Activated CD8-positive, alpha-beta T cell treated with anti-CD3 and anti-CD28 coated beads for 36 hours (primary cell): ENCODE measurements at regions not wholly inside any gene's neighbourhood (a gene's known extent, or its start where the extent isn't known, plus 50 kb on each side); places are given as distances from the start of the nearest gene placed in this dataset.

Source experiments
- ATAC-seq: fragments of 200-7000 bp; cut with Tn5 transposase; one replicate; pipeline ENCODE4 v1.10.0; 2021; ENCODE audit warnings: mild to moderate bottlenecking, moderate library complexity
- CTCF ChIA-PET: fragments of 350-600 bp; sonication (Branson Sonifier 250); formaldehyde crosslinking; loops from one replicate; lab custom pipeline; 2021; ENCODE audit warnings: antibody characterized with exemption; lab: Charles Lee
- POLR2A ChIA-PET: fragments of 350-600 bp; sonication (Branson Sonifier 250); formaldehyde crosslinking; loops from one replicate; lab custom pipeline; 2021; ENCODE audit warnings: antibody characterized with exemption; lab: Charles Lee
- DNase-seq: peaks from one replicate; pipeline ENCODE4 v3.0.0-alpha.2; 2020
- H3K27ac Mint-ChIP-seq: one replicate; pipeline ENCODE4 v1.8.0; 2021; ENCODE audit warnings: mild to moderate bottlenecking, mixed read lengths
- H3K27me3 Mint-ChIP-seq: one replicate; pipeline ENCODE4 v1.8.0; 2021; ENCODE audit warnings: mixed read lengths
- H3K36me3 Mint-ChIP-seq: one replicate; pipeline ENCODE4 v1.8.0; 2021; ENCODE audit warnings: low read depth, mixed read lengths
- H3K4me1 Mint-ChIP-seq: one replicate; pipeline ENCODE4 v1.8.0; 2021; ENCODE audit warnings: low read depth, mixed read lengths
- H3K4me3 Mint-ChIP-seq: one replicate; pipeline ENCODE4 v1.8.0; 2021; ENCODE audit warnings: mild to moderate bottlenecking, moderate library complexity, mixed read lengths
- H3K9me3 Mint-ChIP-seq: one replicate; pipeline ENCODE4 v1.8.0; 2021; ENCODE audit warnings: mixed read lengths
- intact Hi-C: fragments of 100-400 bp; cut with micrococcal nuclease; formaldehyde crosslinking; loops from one replicate; pipeline ENCODE4 v1.10.0; 2022
- TF ChIP-seq, protein P1 (sequence below): fragments of 200-600 bp; IDR thresholded peaks from one replicate; pipeline ENCODE4 v1.8.0; 2022; ENCODE audit warnings: antibody characterized with exemption, mild to moderate bottlenecking

DNA sequence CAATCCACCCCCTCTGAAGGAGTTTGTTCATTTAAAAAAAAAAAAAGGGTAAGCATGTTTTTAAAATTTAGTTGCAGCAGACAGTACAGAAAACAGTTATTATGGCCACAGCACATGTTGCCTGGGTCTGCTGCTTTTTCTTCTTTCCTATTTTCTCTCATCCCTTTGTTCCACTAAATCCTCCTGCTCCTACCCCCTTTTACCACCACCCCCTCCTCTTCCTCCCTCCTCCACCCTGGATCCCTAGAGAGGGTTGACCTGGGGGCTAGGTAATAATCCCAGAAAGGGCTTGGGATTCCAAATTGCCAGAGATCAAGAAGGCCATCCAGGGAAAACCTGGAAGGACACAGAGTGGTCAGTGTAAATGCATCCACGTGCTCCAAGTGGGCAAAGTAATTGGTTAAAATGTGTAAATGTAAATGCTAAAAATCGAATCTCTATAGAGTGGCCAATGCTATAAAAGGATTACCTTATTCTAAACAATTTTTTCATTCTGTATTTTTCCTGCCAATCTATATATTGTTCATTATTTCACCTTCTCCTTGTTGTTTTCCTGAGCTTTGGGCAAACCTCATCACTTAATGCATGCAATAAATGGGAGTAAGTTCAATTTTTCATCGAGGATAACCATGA is 89.0 kb upstream of the PIK3CG start:
- TF ChIP-seq, protein P1, sequence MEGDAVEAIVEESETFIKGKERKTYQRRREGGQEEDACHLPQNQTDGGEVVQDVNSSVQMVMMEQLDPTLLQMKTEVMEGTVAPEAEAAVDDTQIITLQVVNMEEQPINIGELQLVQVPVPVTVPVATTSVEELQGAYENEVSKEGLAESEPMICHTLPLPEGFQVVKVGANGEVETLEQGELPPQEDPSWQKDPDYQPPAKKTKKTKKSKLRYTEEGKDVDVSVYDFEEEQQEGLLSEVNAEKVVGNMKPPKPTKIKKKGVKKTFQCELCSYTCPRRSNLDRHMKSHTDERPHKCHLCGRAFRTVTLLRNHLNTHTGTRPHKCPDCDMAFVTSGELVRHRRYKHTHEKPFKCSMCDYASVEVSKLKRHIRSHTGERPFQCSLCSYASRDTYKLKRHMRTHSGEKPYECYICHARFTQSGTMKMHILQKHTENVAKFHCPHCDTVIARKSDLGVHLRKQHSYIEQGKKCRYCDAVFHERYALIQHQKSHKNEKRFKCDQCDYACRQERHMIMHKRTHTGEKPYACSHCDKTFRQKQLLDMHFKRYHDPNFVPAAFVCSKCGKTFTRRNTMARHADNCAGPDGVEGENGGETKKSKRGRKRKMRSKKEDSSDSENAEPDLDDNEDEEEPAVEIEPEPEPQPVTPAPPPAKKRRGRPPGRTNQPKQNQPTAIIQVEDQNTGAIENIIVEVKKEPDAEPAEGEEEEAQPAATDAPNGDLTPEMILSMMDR: no peak
- no peaks in the 10 kb centered on the region for H3K27me3 Mint-ChIP-seq
- ATAC-seq: no peak
- peaks cover 14% of the 10 kb centered on the region for H3K9me3 Mint-ChIP-seq
- DNase-seq: no peak
- peaks cover 33% of the 10 kb centered on the region for H3K4me1 Mint-ChIP-seq
- intact Hi-C loops: no loop called here
- POLR2A ChIA-PET: no interaction called here
- H3K4me3 Mint-ChIP-seq: no peak overlapping the region
- peaks cover 12% of the 10 kb centered on the region for H3K36me3 Mint-ChIP-seq
- H3K27ac Mint-ChIP-seq: peak overlapping the region; percentile 55
- CTCF ChIA-PET: interaction anchor here (1.0 to 3.1 kb wide), 3 partner anchors 10 to 116 kb away, joined by 4 to 9 read pairs (median 5); no protein-coding TSS in a partner anchor

DNA sequence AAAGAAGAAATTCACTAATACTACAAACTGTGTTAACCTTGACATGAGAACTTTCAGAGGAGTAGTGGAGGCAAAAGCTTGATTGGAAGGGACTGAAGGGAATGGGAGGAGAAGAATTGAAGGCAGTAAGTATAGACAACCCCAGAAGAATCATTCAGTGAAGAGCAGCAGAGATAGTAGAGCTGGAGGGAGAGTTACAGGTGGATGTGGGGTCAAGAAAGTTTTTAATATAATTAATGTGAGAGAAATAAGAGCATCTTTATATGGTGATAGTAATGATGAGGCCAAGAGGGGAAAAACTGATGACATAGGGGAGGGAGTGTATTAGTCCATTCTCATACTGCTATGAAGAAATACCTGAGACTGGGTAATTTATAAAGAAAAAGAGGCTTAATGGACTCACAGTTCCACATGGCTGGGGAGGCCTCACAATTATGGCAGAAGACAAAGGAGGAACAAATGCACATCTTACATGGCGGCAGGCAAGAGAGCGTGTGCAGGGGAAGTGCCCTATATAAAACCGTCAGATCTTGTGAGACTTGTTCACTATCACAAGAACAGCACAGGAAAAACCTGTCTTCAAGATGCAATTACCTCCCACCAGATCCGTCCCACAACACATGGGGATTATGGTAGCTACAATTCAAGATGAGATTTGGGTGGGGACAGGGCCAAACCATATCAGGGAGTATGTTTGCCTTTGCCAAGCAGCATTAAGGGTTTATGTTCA is 88.3 kb upstream of the PIK3CG start:
- Mint-ChIP-seq H3K36me3 (peaks cover 12% of the 10 kb centered on the region), H3K27ac (no peak overlapping the region)
- no peak for ATAC-seq

DNA sequence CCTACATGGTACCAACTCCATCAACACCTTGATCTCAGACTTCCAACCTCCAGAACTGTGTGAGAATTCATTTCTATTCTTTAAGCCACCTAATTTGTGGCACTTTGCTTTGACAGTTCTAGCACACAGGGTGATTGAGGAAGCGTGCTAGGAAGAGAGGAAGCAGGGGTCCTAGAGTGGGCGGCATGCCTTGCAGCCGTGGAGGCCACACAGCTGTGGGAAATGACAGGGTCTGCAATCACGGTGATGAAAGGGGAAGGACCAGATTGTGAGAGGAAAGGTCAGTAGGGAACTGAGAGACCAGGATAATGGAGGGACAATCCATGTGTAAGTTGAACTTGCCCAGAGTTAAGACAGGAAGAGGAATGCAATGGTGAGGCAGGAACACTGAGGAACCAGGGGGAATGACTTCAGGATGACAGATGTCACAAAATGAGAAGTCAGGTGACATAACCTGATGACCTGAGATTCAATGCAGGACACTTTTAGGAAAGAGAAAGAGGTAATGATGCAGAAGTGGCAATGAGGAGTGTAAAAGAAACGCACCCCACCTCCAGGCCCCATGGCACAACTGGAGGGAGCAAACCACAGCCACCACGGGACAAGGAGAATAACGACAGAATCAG is 87.3 kb upstream of the PIK3CG start:
- no peak for DNase-seq
- Mint-ChIP-seq H3K4me3 (no peak overlapping the region), H3K27me3 (no peaks in the 10 kb centered on the region), H3K27ac (no peak overlapping the region), H3K36me3 (peaks cover 12% of the 10 kb centered on the region), H3K4me1 (peaks cover 24% of the 10 kb centered on the region), H3K9me3 (peaks cover 14% of the 10 kb centered on the region)
- TF ChIP-seq, protein P1: no peak
- ChIA-PET CTCF (no interaction called here), POLR2A (interaction anchor here (1.6 kb wide), 1 partner anchor 91 kb away, joined by 3 read pairs; no protein-coding TSS in a partner anchor)
- ATAC-seq: no peak
- intact Hi-C loops: no loop called here

More for the DNA sequence above, 88.3 kb upstream of the PIK3CG start:
- H3K4me3 Mint-ChIP-seq: no peak overlapping the region
- POLR2A ChIA-PET: no interaction called here
- H3K9me3 Mint-ChIP-seq: peaks cover 14% of the 10 kb centered on the region
- intact Hi-C loops: no loop called here
- no peak for DNase-seq
- H3K27me3 Mint-ChIP-seq: no peaks in the 10 kb centered on the region
- CTCF ChIA-PET: no interaction called here
- H3K4me1 Mint-ChIP-seq: peaks cover 31% of the 10 kb centered on the region
- TF ChIP-seq, protein P1: no peak

DNA sequence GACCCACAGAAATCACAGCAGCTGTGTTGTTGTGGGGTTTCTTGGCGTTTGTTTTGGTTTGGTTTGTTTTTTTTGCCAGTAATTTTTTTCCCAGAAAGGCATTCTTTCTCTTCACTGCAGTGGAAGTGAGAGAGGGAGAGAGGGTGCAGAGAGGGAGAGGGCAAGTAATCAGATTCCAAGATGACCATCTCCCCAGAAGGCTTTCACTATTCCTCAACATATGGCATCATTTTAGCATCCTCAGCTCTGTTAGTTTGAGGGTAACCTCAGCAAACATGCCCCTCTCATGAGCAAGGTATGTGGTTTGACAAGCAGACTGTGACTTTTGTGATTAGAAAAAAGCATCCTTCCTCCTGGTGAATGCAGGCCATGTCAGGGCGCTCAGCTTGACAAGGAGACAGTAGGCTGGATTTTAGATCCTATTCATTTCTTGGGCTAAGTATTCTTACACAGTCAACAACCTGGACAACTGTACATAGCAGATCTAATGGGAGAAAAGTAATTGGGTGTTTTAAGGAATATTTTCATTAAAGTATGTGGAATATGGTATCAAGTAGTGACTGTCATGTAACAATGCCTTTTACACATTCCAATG is 86.3 kb upstream of the PIK3CG start:
- Mint-ChIP-seq H3K27me3 (no peaks in the 10 kb centered on the region), H3K9me3 (peaks cover 14% of the 10 kb centered on the region), H3K4me1 (peaks cover 17% of the 10 kb centered on the region), H3K27ac (no peak overlapping the region), H3K4me3 (no peak overlapping the region), H3K36me3 (peaks cover 8% of the 10 kb centered on the region)
- TF ChIP-seq, protein P1: no peak
- ChIA-PET CTCF (interaction anchor here (1.1 to 1.4 kb wide), 3 partner anchors 42 to 118 kb away, joined by 3 to 4 read pairs (median 3); partner anchors contain the start of gene CCDC71L), POLR2A (interaction anchor here (1.6 kb wide), 1 partner anchor 90 kb away, joined by 3 read pairs; no protein-coding TSS in a partner anchor)
- ATAC-seq (no peak), DNase-seq (no peak)
- intact Hi-C loops: no loop called here
